Sigmoid colon (tissue), 4 donors: ENCODE measurements at regions not wholly inside any gene's neighbourhood (a gene's known extent, or its start where the extent isn't known, plus 50 kb on each side); places are given as distances from the start of the nearest gene placed in this dataset.

Experiments
- POLR2A ChIP-seq, 2 donors: fragments of 450-650 bp; IDR thresholded peaks; one replicate each; pipeline ENCODE4 v1.6.1; 2016; ENCODE audit warnings: antibody characterized with exemption in 2 of 2, mild to moderate bottlenecking in 2 of 2, moderate library complexity in 2 of 2
- POLR2AphosphoS5 ChIP-seq, 4 donors: sonication (generic); formaldehyde crosslinking; IDR thresholded peaks; one replicate each; pipeline ENCODE4 v1.6.1; 2017; ENCODE audit warnings: antibody characterized with exemption in 4 of 4

- TF ChIP-seq POLR2AphosphoS5 (IDR thresholded peaks at IDR 0.05) (no peak), POLR2A (IDR thresholded peaks at IDR 0.05) (no peak)
Measured at GRCh38 chr2:154507186-154507585, 191.3 kb upstream of the KCNJ3 start.
